H9 (cell line): ENCODE measurements at regions not wholly inside any gene's neighbourhood (a gene's known extent, or its start where the extent isn't known, plus 50 kb on each side); places are given as distances from the start of the nearest gene placed in this dataset.

Experiments used
- DNase-seq: peaks from one replicate; pipeline ENCODE4 v3.0.0-alpha.2; 2017
- H2AFZ ChIP-seq: one replicate; pipeline ENCODE4 v1.6.1; 2013; ENCODE audit warnings: mild to moderate bottlenecking, low read length, control low read depth, moderate library complexity
- H2AK5ac ChIP-seq: 2 replicates; pipeline ENCODE4 v1.6.1; 2013; ENCODE audit warnings: low read length, control low read depth, mixed read lengths; ENCODE audit not compliant: insufficient read length
- H2BK120ac ChIP-seq: one replicate; pipeline ENCODE4 v1.6.1; 2013; ENCODE audit warnings: low read depth, mild to moderate bottlenecking, low read length, control low read depth, inconsistent platforms; ENCODE audit not compliant: poor library complexity, severe bottlenecking
- H2BK12ac ChIP-seq: 2 replicates; pipeline ENCODE4 v1.6.1; 2013; ENCODE audit warnings: low read length, control low read depth, mixed read lengths, low read depth; ENCODE audit not compliant: insufficient read length
- H2BK15ac ChIP-seq: 2 replicates; pipeline ENCODE4 v1.6.1; 2013; ENCODE audit warnings: low read depth, low read length, control low read depth
- H2BK20ac ChIP-seq: one replicate; pipeline ENCODE4 v1.6.1; 2013; ENCODE audit warnings: low read depth, mild to moderate bottlenecking, low read length, control low read depth, inconsistent platforms; ENCODE audit not compliant: poor library complexity, severe bottlenecking
- H2BK5ac ChIP-seq: 2 replicates; pipeline ENCODE4 v1.6.1; 2013; ENCODE audit warnings: low read length, control low read depth, mixed read lengths; ENCODE audit not compliant: insufficient read length
- H3K14ac ChIP-seq: 2 replicates; pipeline ENCODE4 v1.6.1; 2013; ENCODE audit warnings: low read length, control low read depth; ENCODE audit not compliant: insufficient read depth
- H3K18ac ChIP-seq: 2 replicates; pipeline ENCODE4 v1.6.1; 2013; ENCODE audit warnings: low read depth, mild to moderate bottlenecking, mixed read lengths, low read length, control low read depth; ENCODE audit not compliant: insufficient read length
- H3K23ac ChIP-seq: 2 replicates; pipeline ENCODE4 v1.6.1; 2013; ENCODE audit warnings: low read length, control low read depth, mixed read lengths, low read depth; ENCODE audit not compliant: insufficient read length
- H3K23me2 ChIP-seq: 2 replicates; pipeline ENCODE4 v1.6.1; 2013; ENCODE audit warnings: low read depth, mild to moderate bottlenecking, mixed read lengths, low read length, control low read depth; ENCODE audit not compliant: insufficient read length, poor library complexity, severe bottlenecking
- H3K27ac ChIP-seq: 2 replicates; pipeline ENCODE4 v1.5.1; 2013; ENCODE audit warnings: low read length, control low read depth, mixed read lengths, low read depth; ENCODE audit not compliant: insufficient read length
- H3K27me3 ChIP-seq: 2 replicates; pipeline ENCODE4 v1.6.1; 2013; ENCODE audit warnings: low read length, control low read depth, inconsistent platforms; ENCODE audit not compliant: insufficient read depth
- H3K4ac ChIP-seq: 2 replicates; pipeline ENCODE4 v1.6.1; 2013; ENCODE audit warnings: low read depth, mild to moderate bottlenecking, control low read depth, inconsistent platforms, low read length, moderate library complexity
- H3K4me1 ChIP-seq: 2 replicates; pipeline ENCODE4 v1.6.1; 2013; ENCODE audit warnings: low read length, control low read depth, inconsistent platforms; ENCODE audit not compliant: insufficient read depth
- H3K4me2 ChIP-seq: 2 replicates; pipeline ENCODE4 v1.6.1; 2013; ENCODE audit warnings: low read length, control low read depth, mixed read lengths; ENCODE audit not compliant: insufficient read length, insufficient read depth
- H3K56ac ChIP-seq: 2 replicates; pipeline ENCODE4 v1.6.1; 2013; ENCODE audit warnings: low read depth, mild to moderate bottlenecking, mixed read lengths, low read length, control low read depth; ENCODE audit not compliant: insufficient read length
- H3K79me1 ChIP-seq: 2 replicates; pipeline ENCODE4 v1.6.1; 2013; ENCODE audit warnings: low read depth, mild to moderate bottlenecking, moderate library complexity, low read length, control low read depth, inconsistent platforms; ENCODE audit not compliant: insufficient read depth, poor library complexity, severe bottlenecking
- H3K79me2 ChIP-seq: 2 replicates; pipeline ENCODE4 v1.6.1; 2013; ENCODE audit warnings: low read length, control low read depth, inconsistent platforms; ENCODE audit not compliant: insufficient read depth
- H3K9ac ChIP-seq: 2 replicates; pipeline ENCODE4 v1.6.1; 2013; ENCODE audit warnings: low read length, control low read depth, mixed read lengths; ENCODE audit not compliant: insufficient read length; ENCODE audit errors: extremely low read depth
- H3K9me3 ChIP-seq: one replicate; pipeline ENCODE4 v1.6.1; 2013; ENCODE audit warnings: low read depth, low read length, inconsistent platforms; ENCODE audit not compliant: control insufficient read depth
- H3T11ph ChIP-seq: one replicate; pipeline ENCODE4 v1.6.1; 2013; ENCODE audit warnings: mild to moderate bottlenecking, low read length, control low read depth, inconsistent platforms
- H4K20me1 ChIP-seq: one replicate; pipeline ENCODE4 v1.6.1; 2013; ENCODE audit not compliant: control insufficient read depth, insufficient read length, insufficient read depth
- H4K5ac ChIP-seq: 2 replicates; pipeline ENCODE4 v1.6.1; 2013; ENCODE audit warnings: low read depth, mild to moderate bottlenecking, mixed read lengths, low read length, control low read depth; ENCODE audit not compliant: insufficient read length
- H4K8ac ChIP-seq: replicated peaks from 2 replicates; pipeline ENCODE4 v1.6.1; 2013; ENCODE audit warnings: low read length, control low read depth, mixed read lengths, low read depth; ENCODE audit not compliant: insufficient read length
- H4K91ac ChIP-seq: 2 replicates; pipeline ENCODE4 v1.6.1; 2013; ENCODE audit warnings: low read depth, mild to moderate bottlenecking, moderate library complexity, mixed read lengths, low read length, control low read depth; ENCODE audit not compliant: insufficient read length
- H3K27ac Mint-ChIP-seq, 3 experiments: 2 replicates in 2 of 3; 3 replicates in 1 of 3; pipeline ENCODE4 v1.8.0; 2020 to 2021; ENCODE audit warnings: mixed read lengths in 3 of 3, mild to moderate bottlenecking in 1 of 3, moderate library complexity in 1 of 3
- H3K27me3 Mint-ChIP-seq: 2 replicates; pipeline ENCODE4 v1.8.0; 2021; ENCODE audit warnings: low read depth, mild to moderate bottlenecking, moderate library complexity, mixed read lengths
- H3K36me3 Mint-ChIP-seq, 3 experiments: 2 replicates in 2 of 3; 3 replicates in 1 of 3; pipeline ENCODE4 v1.8.0; 2020 to 2021; ENCODE audit warnings: low read depth in 3 of 3, mixed read lengths in 3 of 3; ENCODE audit not compliant: insufficient read depth in 1 of 3
- H3K4me1 Mint-ChIP-seq, 2 experiments: 2 replicates each; pipeline ENCODE4 v1.8.0; 2020; ENCODE audit warnings: mixed read lengths in 2 of 2
- H3K4me3 Mint-ChIP-seq, 2 experiments: 2 replicates in 1 of 2; 3 replicates in 1 of 2; pipeline ENCODE4 v1.8.0; 2020 to 2021; ENCODE audit warnings: mild to moderate bottlenecking in 2 of 2, mixed read lengths in 2 of 2, moderate library complexity in 1 of 2
- H3K9me3 Mint-ChIP-seq, 2 experiments: 2 replicates in 1 of 2; 3 replicates in 1 of 2; pipeline ENCODE4 v1.8.0; 2020; ENCODE audit warnings: mild to moderate bottlenecking in 2 of 2, mixed read lengths in 2 of 2, moderate library complexity in 1 of 2
- CTCF ChIP-seq: fragments of 200-600 bp; sonication (generic); conservative IDR thresholded peaks from 3 replicates; pipeline ENCODE4 v1.8.0; 2021; ENCODE audit warnings: antibody characterized with exemption, mild to moderate bottlenecking
- WGBS: extraction: QIAGEN DNeasy Blood & Tissue Kit; methylation state at CpG from one replicate; pipeline ENCODE4 v1.1.7; 2013; ENCODE audit warnings: missing lambda C conversion rate, low lambda C conversion rate, mixed read lengths; ENCODE audit not compliant: insufficient read length; ENCODE audit errors: extremely low coverage; 5-methylcytosine and 5-hydroxymethylcytosine counted together

GRCh38 chr5:154669402-154669801, 85.8 kb upstream of the LARP1 start:
- Histone ChIP-seq H3K23me2 (no peaks in the 10 kb centered on the region), H3K27ac (no peak overlapping the region), H3K9me3 (peaks cover 11% of the 10 kb centered on the region), H2BK15ac (no peak overlapping the region), H3K27me3 (no peaks in the 10 kb centered on the region), H3T11ph (no peak overlapping the region), H3K14ac (no peak overlapping the region), H2AK5ac (no peak overlapping the region), H3K4me1 (no peaks in the 10 kb centered on the region), H4K8ac (no peak overlapping the region), H4K20me1 (no peaks in the 10 kb centered on the region), H3K4me2 (no peak overlapping the region), H3K56ac (no peak overlapping the region), H3K23ac (no peak overlapping the region), H2BK5ac (no peak overlapping the region), H2BK20ac (no peak overlapping the region), H2BK120ac (no peak overlapping the region), H4K5ac (no peak overlapping the region), H3K79me2 (no peaks in the 10 kb centered on the region), H2BK12ac (no peak overlapping the region), H4K91ac (no peak overlapping the region), H3K9ac (no peak overlapping the region), H3K79me1 (no peaks in the 10 kb centered on the region), H3K18ac (no peak overlapping the region), H2AFZ (no peak overlapping the region), H3K4ac (no peak overlapping the region)
- Mint-ChIP-seq H3K4me3 (no peak overlapping the region), H3K27me3 (no peaks in the 10 kb centered on the region), H3K36me3 (peaks cover 11 to 27% (median 20%) of the 10 kb centered on the region in 3 experiments), H3K27ac (no peak overlapping the region), H3K9me3 (peaks cover 25 to 35% of the 10 kb centered on the region in 2 experiments), H3K4me1 (no peaks in the 10 kb centered on the region)
- WGBS, result no CpG with 5 or more reads among the region's 7 CpGs
- DNase-seq, result no peak
- no peak for TF ChIP-seq CTCF
